ENCODE measurements at regions not wholly inside any gene's neighbourhood (a gene's known extent, or its start where the extent isn't known, plus 50 kb on each side); places are given as distances from the start of the nearest gene placed in this dataset.

- TF ChIP-seq CEBPB (IDR thresholded peaks at IDR 0.05) (no peak), EP300 (IDR thresholded peaks at IDR 0.05; ENCODE audit: borderline replicate concordance) (no peak), REST (IDR thresholded peaks at IDR 0.05; ENCODE audit: low read depth) (no peak), RAD21 (IDR thresholded peaks at IDR 0.05; ENCODE audit: low read depth) (no peak), FOXM1 (IDR thresholded peaks at IDR 0.05; ENCODE audit: borderline replicate concordance, low read depth) (no peak), MAX (IDR thresholded peaks at IDR 0.05) (no peak), EGR1 (IDR thresholded peaks at IDR 0.05) (no peak), USF1 (IDR thresholded peaks at IDR 0.05) (no peak), TAF1 (IDR thresholded peaks at IDR 0.05; ENCODE audit: low read depth) (no peak)
These were observed 401.0 kb downstream of the HS3ST3B1 start for GRCh38 chr17:14701886-14702285.

Data from Ishikawa (cell line).